ENCODE measurements at regions not wholly inside any gene's neighbourhood (a gene's known extent, or its start where the extent isn't known, plus 50 kb on each side); places are given as distances from the start of the nearest gene placed in this dataset.

DNA sequence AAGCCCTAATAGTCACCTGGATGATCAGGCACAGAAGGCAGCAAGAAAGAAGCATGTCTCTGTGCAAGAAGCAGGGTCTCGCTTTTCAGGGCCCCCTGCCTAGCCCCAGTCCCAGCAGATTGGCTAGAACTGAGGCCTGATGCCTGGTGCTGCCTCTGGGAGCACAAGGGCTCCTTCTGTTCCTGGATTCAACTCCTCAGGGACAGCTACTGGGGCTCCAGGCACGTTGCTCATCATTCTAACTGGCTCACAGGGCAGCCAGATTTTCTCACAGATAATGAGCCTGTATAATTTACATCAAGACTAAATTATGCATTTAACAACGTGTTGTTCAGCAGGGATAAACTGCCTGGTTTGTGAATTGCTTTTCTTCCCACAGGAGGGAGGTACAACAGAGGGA lies 106.5 kb upstream of the PLXNC1 start:
- no peak for DNase-seq
- H3K27me3 ChIP-seq: no peaks in the 10 kb centered on the region
- H3K9me3 ChIP-seq: peaks cover 0 to 18% (median 2%) of the 10 kb centered on the region in 11 donors
- no peaks in the 10 kb centered on the region for H3K36me3 ChIP-seq
- 57 to 59% methylated on average over 3 of the region's 3 CpGs for WGBS, 2 donors
- peak in 1 of 8 donors; percentile 12 for ATAC-seq
- peak overlapping the region in 7 of 10 donors; percentile 1 to 76 (median 22) for H3K27ac ChIP-seq
- TF ChIP-seq, protein P1, sequence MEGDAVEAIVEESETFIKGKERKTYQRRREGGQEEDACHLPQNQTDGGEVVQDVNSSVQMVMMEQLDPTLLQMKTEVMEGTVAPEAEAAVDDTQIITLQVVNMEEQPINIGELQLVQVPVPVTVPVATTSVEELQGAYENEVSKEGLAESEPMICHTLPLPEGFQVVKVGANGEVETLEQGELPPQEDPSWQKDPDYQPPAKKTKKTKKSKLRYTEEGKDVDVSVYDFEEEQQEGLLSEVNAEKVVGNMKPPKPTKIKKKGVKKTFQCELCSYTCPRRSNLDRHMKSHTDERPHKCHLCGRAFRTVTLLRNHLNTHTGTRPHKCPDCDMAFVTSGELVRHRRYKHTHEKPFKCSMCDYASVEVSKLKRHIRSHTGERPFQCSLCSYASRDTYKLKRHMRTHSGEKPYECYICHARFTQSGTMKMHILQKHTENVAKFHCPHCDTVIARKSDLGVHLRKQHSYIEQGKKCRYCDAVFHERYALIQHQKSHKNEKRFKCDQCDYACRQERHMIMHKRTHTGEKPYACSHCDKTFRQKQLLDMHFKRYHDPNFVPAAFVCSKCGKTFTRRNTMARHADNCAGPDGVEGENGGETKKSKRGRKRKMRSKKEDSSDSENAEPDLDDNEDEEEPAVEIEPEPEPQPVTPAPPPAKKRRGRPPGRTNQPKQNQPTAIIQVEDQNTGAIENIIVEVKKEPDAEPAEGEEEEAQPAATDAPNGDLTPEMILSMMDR (IDR thresholded peaks at IDR 0.05): no peak
- H3K4me3 ChIP-seq: no peak overlapping the region
- intact Hi-C loops (cut with DNase I): no loop called here
- peaks cover 0 to 15% (median 0%) of the 10 kb centered on the region in 9 donors for H3K4me1 ChIP-seq

DNA sequence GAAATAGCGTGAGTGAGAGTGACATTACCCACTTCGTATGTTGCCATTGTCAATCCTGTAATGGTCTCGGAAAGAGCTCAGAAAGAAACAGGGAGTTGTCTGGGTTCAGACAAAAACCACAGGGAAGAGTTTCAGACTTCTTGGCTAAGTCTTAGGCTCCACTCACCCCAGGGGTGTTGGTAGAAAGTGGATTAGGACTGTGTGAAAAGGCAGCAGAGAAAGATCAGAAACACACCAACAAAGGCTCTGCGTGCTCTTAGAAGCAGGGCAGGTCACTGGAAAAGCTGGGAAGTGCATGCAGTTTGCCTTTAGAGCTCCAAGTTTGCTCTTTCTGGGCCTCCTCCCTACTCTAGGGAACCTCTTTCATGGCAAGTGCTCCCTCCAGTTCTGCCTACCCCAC lies 106.1 kb upstream of the PLXNC1 start:
- H3K4me1 ChIP-seq: peaks cover 0 to 17% (median 3%) of the 10 kb centered on the region in 9 donors
- 83 to 89% methylated on average over 4 of the region's 4 CpGs for WGBS, 2 donors
- DNase-seq: no peak
- TF ChIP-seq, protein P1 (IDR thresholded peaks at IDR 0.05): no peak
- no peak overlapping the region for H3K4me3 ChIP-seq
- peak in 2 of 8 donors; percentile 45 to 53 for ATAC-seq
- peak overlapping the region in 7 of 10 donors; percentile 1 to 76 (median 22) for H3K27ac ChIP-seq
- no peaks in the 10 kb centered on the region for H3K36me3 ChIP-seq
- peaks cover 0 to 18% (median 2%) of the 10 kb centered on the region in 11 donors for H3K9me3 ChIP-seq
- H3K27me3 ChIP-seq: no peaks in the 10 kb centered on the region
- intact Hi-C loops (cut with DNase I): no loop called here

DNA sequence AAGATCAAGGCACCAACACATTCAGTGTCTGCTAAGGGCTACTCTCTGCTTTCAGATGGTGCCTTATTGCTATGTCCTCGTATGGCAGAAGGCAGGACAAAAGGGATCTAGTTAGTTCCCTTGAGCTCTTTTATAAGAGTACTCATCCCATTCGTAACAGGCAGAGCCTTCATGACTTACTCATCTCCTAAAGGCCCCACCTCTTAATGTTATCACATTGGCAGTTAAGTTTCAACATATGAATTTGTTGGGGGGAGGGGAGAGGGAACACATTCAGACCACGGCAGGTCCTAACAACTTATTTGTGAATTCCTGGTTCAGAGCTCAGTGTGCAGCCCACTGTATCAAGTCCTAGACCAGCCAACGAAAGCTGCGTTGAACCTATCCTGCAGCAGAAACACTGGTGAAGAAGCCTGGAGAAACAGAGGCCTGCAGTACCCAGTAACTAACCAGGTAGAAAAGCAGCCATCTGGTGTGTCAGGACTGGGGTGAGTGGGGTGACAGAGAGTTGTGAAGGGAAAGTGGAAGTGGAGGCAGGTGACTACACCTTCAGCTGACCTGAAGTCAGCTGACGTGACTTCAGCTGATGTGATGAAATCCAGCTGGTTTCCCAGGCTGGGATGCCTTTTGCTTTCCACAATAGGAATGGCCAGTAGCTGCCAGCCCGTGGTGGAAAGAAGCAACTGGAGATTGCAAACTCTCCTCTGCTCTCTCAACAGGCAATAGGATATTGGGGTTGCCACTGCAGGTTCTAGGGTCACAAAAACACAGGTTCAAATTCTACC lies 101.6 kb upstream of the PLXNC1 start:
- peak overlapping the region in 6 of 10 donors; percentile 30 to 86 (median 80) for H3K27ac ChIP-seq

More for the DNA sequence above, 101.6 kb upstream of the PLXNC1 start:
- no peaks in the 10 kb centered on the region for H3K36me3 ChIP-seq
- H3K9me3 ChIP-seq: peaks cover 0 to 4% (median 0%) of the 10 kb centered on the region in 11 donors
- 69 to 78% methylated on average over 7 of the region's 7 CpGs for WGBS, 2 donors
- peak in 1 of 2 donors; percentile 11 for DNase-seq
- peaks cover 4 to 29% (median 10%) of the 10 kb centered on the region in 9 donors for H3K4me1 ChIP-seq
- intact Hi-C loops (cut with DNase I): no loop called here
- H3K27me3 ChIP-seq: no peaks in the 10 kb centered on the region
- peak in 5 of 8 donors; percentile 32 to 61 (median 45) for ATAC-seq
- H3K4me3 ChIP-seq: no peak overlapping the region
- TF ChIP-seq, protein P1 (IDR thresholded peaks at IDR 0.05): no peak
